NAMALWA (cell line): ENCODE measurements at regions not wholly inside any gene's neighbourhood (a gene's known extent, or its start where the extent isn't known, plus 50 kb on each side); places are given as distances from the start of the nearest gene placed in this dataset.

Experiments
- DNase-seq: peaks from one replicate; pipeline ENCODE4 v3.0.0-alpha.2; 2015; ENCODE audit warnings: low spot score

DNA sequence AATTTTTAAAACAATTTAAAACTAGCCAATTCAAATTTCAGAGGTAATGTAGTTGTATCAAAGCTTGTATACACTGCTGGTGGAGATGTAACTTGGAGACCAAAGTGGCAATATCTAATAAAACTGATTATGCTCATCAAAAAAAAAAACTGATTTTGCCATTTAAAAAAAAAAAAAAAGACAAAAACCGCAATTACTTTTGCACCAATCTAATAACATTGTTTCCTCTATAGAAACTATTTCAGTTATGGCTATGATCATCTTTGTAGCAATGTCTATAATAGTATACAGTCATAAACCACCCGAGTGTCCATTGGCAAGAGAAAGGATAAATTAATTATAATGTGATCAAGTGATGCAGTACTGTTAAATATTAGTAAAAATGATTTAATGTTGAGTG is 149.3 kb upstream of the SEMA6D start:
- no peak for DNase-seq

DNA sequence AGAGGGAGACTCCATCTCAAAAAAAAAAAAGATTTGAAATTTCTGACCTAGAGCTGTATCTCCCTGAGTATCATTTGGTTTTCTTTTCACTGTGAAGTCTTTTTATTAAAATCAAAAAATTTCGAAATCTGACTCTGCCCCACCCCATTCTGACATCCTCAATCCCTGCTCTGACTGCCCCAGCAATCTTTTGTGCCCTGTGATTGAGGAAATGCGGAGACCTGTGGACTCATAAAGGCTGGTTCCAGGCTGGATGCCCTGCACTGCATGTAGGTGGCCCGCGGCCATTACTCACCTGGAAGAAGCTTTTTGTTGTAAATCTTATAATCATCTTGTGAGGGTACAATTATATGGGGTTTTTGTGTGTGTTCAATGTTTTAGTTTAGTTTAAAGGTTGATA is 147.3 kb upstream of the SEMA6D start:
- DNase-seq, result no peak

DNA sequence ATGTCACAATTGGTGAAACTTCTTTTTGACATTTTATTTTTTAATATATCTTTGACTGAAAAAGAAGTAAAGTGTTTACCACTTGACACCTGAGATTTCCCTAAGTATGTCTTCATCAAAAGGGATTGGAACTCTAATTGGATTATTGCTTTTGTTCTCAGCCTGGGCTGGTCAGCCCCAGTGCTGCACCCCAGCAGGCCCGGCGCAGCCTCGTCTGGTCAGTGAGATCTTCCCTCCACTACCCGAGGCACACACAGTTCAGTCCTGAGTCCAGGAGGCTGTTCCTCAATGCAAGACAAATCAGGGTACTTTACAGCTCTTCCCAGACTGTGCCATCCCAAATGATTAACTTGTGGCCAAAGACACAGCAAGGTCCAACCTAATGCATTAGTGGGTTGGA is 146.9 kb upstream of the SEMA6D start:
- no peak for DNase-seq

DNA sequence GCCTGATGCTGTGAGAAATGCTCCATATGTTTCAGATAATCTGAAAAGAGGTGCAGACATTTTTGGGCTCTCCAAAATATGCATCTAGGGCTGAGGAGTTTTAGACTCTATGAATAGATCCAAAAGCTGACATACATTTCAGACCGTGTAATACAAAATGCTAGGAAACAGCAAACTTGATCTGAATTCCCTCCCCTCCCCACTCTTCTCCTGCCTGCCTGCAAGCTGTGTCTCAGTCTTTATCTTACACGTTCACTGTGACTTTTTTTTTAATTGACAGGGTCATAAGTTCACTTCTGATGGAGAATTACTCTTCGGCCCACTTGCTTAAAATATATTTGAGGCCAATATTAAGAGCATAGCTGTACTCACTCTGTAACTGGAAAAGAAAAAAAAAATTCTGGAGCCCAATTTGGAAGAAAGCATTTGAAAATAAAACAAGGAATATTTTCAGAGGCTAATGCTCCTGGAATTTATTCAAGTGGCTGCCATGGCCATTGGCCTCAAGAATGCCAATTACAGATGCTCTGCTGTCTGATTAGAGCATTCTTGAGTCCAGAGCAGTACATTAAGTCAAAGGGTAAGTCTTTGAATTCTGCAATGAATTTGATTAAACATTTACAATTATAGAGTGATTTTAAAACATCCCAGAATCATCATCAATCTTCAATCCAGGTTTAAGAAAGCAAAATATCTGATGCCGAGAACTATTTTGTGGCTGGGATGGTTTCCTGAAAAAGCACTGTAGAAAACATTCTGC is 146.2 kb upstream of the SEMA6D start:
- no peak for DNase-seq

DNA sequence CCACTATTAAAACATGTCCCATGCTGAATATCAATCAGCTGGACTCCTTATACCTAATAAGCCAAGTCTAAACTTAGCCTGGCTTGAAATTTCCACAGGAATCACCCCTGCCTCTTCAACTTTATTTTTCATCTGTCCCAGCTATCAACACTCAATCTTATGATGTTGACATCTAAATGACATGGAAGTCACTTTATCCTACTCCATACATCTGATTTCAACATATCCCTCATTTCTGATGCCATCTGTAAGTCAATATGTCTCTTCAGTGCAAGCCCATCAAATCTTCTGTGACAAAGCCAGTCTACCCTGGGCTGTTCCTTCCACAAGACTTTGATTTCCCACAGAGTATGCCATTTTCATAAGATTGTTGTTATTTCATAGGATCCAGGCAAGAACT is 143.6 kb upstream of the SEMA6D start:
- no peak for DNase-seq

DNA sequence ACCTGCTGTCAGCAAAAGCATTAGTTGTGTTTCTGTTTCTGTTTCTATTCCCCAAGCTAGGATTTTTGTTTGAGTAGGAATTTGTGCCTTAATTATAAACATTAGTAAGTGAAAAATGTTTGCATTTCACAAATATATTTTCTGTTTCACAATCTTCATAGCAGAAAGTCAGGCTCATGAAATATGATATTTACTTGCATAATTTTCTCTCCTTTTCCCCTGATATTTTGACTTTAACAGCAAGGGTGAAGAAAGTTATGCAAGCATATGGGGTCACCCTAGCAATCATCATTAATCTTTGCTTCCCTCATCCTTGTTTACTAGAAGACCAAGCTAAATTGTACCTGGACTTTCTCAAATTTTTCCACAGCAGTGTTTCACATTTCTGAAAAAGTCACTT is 140.3 kb upstream of the SEMA6D start:
- DNase-seq, result no peak

DNA sequence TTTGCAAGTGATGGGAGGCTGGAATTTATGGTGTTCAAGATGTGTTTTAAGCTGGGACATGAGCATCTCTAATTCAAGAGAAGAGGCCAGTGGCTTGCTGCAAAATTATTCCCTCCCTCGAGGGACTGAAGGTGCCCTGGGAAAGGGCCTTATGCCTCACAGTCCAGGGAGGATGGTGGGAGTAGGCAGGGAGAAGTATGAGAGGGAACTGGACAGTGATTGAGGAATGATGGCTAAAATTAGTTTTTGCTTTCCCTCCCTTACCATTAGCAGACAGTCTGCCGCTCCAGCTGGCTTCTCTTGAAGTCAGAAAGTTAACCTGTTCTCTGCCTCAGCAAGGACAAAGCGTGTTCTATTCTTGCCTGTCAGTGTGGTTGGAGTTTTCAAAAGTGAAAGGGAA is 139.8 kb upstream of the SEMA6D start:
- no peak for DNase-seq

DNA sequence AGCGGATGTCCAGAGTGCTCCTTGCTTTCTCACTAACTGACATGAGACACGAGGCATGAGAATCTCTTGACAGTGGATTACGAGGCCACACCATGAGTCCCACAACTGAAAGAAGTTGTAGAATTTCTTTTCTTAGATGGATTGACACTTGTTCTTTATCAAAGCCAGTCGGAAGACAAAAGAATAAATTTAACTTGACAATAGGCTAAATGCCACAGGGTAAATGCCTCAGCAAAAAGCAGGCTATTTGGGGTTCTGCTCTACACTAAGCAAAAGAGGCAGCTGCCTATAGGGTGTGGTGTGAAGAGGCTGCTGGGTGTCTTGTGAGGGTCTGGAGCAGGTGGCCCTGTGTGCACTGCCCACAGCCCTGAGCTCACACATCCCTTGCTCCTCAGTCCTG is 135.1 kb upstream of the SEMA6D start:
- no peak for DNase-seq

DNA sequence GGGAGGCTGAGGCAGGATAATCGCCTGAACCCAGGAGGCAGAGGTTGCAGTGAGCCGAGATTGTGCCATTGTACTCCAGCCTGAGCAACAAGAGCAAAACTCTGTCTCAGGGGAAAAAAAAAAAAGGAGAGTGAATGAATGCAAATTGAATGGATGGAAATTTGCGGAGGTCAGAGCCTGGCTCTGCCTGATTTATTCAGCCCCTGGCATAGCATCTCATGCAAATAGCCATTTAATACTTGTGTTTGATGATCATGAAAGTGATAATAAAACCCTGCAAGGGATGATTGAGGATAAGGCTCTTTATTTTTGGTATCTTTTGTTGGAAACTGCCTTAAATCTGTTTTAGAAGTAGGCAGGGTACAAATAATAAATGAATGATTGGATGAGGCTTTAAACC is 133.0 kb upstream of the SEMA6D start:
- no peak for DNase-seq

DNA sequence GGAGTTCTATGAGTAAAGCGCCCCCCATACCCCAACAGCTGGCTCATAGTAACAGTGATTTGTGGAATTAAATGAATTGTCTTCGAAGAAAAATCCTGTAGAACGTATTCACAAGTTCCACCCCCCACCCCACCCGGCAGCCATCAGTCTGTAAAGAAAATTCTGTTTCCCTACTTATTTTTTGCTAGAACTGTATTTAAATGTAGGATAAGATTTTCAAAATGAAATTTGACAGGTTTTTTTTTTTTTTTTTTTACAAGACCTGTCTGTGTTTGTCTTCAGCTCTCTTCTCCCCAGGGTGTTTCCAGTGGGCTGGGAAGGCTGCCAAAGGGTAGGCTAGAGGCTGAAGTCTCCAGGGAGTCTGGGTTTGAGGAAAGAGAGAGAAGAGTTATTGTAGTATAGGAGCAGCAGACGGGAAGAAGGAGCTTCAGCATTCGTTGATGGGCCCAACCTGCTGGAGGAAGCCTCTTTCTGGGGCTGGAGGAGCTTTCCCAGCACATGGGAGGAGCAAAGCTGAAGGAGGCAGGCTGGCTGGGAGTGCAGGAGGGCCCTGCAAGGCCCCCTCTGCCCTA is 130.6 kb upstream of the SEMA6D start:
- DNase-seq, result no peak

DNA sequence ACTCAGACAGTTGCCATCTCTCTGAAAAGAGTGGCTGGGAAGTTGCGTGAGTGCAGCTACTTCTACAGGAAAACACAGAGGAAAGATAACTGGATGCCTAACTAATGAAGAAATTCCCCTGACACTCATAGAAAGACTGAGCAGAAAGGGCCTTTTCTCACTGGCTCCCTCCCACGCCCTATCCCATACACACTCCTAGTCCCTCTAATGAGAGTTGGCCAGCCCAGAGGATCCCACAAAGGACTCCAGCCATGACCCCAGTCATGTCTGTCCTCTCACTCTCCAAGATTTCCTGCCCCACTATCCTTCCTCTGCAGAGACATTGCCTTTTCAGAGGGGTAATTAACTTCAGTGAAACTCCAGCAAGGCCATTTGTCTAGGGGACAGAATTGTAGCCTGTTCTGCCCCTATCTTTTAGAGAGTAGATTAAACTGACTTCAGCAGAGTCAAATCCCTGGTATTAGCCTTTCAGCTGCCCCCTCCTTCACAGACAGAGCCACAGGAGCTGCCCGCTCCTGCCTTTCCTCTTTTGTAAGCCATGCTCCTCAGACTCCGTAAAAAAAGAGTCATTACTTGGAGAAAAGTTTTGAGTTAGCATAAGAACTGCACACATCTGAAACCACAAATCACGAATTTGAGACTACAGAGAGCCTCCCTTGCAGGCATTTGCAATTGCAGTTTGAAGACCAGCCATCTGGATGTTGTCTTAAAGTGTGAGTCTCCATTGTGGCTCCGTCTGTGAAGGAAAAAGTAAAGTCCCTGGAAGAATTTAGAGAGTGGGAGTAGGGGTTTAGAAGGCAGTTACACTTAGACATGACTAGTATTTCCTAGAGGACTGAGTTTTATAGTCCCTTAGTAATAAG is 129.1 kb upstream of the SEMA6D start:
- DNase-seq, result no peak

DNA sequence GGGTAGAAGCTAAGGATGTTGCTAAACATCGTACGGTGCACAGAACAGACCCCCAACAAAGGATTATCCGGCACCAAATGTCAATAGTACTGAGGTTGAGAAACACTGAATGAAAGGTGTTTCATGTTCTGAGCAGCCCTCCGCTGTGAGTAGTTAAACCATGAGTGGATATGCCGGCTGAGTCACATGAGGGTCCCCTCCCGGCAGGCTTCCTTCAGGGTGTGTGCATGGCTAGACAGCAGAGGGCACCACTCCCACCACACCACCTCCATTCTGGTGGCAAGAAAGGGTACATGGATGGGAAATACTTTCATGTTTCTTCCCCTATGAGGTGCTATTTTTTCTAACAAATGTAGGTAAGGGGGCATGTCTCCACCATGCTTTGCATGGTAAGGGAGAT is 128.3 kb upstream of the SEMA6D start:
- no peak for DNase-seq

DNA sequence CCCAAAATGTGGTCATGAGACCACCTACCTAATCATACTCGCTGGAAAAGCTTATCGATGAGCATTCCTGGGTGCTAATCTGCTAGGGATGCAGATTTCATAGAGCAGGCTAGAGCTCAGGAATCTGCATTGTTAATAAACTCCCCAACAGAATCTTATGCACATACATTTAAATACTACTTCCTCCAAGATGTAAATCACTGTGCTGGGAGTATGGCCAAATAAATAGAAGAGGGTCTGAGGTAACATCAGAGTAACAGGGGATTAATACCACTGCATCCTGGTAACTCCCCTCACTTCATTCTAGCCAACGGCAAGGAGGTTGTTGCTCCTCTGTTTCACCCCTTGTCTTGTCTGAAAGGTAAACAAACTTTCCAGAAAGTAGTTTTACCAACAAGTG is 118.3 kb upstream of the SEMA6D start:
- DNase-seq, result no peak

DNA sequence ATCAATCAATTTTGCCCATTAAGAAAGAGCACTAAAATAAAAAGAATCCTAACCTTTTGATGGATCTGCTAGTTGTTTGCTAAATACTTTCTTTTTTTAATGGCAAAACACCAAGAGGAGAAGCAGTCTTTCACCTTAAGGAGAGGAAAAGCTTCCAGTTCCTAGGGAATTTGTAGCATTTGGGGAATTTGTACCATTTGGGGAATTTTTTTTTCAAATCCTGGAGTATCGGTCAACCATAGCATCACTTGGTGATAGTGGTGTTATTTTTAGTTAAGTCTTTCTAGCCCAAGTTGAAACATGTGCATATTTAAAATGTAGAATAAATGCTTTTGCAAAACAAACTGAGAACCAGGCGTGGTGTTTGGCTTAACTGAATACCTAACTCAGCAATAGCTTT is 117.5 kb upstream of the SEMA6D start:
- no peak for DNase-seq

DNA sequence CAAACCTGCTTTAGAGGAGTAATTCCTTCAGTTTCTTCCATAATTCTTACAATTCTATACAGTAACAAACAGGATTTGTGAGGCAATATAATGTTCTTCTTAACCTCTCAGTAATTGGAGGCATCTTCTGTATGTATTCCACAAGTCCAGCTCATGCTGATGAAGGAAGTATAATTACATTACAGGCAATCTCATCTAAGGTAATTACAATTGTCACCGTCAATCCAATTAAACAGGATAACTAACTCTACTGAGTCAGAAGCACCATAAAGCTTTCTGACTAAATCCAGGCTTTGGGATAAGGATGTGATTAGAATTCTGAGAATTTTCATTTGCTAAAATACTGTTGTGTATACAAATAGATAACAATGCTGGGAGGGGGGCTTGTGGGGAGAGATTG is 115.2 kb upstream of the SEMA6D start:
- DNase-seq, result no peak

DNA sequence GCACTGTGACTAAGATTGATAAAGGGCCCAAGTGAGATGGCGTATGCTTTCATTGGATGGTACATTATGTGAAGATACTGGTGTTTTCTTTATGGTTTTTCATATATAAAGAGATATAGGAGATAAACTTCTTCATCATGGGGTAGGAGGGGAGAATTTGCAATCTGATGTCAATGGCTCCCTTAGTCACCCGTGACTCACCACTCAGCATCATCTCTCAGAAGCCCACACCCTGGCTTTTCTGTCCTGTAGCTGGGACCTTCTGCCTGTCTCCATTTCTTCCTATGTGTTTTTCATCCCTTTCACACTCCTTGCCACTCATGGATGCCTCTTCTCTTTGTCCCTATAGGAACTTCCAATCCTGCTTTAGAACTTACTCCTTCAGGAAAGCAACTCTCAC is 114.3 kb upstream of the SEMA6D start:
- no peak for DNase-seq

DNA sequence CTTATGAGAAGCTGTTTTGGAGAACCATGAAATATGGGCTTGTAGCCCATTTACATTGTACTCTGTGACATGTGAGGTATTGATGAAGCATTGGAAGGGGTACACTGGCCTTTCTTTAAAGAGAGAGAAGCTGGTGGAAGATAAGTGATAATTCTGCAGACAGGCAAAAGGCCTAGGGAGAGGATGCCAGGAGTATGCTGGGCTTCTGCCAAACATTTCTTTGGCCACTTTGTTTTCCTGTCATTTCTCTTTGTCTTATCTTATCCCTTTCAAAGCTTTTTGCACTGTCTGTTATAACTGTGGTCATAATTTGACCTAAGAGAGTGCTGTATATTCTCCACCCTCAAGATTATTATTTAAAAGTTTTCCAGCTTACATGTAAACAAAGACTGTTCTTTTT is 109.6 kb upstream of the SEMA6D start:
- DNase-seq, result no peak

DNA sequence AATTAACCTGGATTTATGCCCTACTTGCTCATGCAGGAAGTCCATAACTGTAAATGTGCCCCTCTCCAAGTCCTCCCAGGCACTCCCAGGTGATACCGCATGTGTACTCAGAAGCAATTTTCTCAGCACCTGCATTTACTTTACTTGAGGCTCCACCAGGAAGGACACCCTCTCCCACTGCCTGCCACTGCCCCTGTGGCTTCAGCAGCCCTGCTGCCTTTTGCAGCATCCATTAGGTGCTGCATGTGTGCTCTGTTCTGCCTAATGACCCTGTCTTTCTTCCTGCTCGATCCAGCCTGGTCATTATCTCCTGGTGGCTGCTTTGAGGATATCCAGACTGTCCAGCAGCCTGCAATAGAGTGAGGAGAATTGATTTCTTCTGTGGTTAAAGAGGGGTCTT is 107.6 kb upstream of the SEMA6D start:
- DNase-seq, result no peak

DNA sequence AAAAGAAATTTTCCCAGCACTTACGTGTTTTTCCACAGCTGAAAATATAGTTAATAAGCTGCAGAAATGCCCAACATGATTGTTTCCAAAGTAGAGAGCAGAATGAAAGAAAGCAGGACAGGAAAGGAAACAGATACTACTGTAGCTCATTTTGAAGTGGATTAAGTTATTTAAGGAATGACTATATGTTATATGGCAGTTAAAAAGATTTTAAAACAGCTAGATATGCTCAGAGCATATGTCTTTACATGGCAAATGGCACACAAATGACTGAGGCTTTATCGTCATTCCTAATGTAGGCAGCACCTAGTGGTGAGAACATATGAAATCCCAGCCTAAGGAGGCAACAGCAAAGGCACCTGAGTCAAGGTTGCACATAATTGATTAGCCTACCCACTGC is 106.6 kb upstream of the SEMA6D start:
- DNase-seq, result no peak

DNA sequence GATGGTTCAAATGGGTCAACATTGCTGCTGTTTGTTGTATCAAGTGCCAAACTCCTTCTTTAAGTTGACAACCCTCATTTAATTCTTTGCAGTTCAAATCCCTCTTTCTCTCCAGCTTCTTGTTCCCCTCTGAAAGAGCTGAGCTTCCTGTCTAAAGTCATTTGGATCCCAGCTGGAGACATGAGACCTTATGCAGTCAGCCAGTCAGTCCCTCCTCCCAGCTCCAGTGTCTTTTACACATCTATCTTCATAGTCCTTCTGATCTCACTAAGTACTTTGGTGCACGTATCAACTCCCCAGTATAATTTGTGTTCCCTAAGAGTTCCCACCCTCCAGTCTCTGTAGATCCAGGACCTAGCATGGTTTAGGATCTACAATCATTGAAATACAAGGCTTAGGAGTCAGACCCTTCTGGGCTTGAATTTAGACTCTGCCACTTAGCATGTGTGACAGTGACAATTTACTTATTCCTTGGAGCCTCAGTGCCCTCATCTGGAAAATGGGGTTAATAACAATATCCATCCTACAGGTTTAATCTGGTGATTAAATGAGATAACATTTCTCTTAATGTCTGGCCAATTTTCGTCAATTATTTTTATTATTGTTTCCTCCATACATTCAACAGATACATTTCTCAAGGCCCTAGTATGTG is 102.8 kb upstream of the SEMA6D start:
- DNase-seq, result no peak

DNA sequence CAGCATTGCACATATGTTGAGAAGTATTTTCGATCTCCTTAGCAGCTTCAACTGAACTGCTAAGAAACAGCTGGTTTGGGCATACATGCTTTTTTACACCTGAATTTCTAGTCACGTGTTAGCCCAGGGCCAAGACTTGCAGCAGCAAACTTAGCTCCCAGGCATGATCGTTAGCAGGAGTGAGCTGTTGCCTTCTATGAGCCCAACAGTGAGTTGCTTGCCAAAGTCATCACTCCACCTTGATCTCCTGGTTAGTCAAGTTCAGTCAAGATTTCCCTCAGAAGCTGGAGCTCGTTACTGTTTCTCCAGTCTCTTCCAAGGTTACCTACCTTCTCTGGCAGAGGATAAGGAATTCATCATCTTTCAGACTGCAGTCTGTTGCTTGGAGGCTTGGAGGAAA is 100.4 kb upstream of the SEMA6D start:
- DNase-seq, result no peak

DNA sequence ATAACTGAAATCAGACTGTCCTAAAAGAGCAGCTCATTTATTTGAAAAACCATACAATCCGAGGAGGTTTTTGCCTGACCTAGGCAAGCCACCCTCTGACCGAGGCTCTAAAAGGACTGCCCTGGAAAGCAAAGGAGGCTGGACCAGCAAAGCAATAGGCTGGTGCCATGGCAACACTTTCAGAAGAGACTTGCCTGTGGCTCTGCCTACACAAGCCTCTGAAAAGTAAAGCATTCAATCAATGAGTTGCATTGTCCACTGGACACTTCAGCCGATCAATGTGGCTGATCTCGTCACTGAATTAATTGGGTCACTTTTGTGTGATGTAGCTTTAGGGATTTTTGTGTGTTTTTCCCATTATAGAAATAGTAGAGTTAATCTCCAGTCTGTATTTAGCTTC is 99.1 kb upstream of the SEMA6D start:
- DNase-seq, result no peak
